ENCODE measurements at regions not wholly inside any gene's neighbourhood (a gene's known extent, or its start where the extent isn't known, plus 50 kb on each side); places are given as distances from the start of the nearest gene placed in this dataset.
A peak's percentile ranks its signal among the peaks of the same experiment; 100 is the strongest.

DNA sequence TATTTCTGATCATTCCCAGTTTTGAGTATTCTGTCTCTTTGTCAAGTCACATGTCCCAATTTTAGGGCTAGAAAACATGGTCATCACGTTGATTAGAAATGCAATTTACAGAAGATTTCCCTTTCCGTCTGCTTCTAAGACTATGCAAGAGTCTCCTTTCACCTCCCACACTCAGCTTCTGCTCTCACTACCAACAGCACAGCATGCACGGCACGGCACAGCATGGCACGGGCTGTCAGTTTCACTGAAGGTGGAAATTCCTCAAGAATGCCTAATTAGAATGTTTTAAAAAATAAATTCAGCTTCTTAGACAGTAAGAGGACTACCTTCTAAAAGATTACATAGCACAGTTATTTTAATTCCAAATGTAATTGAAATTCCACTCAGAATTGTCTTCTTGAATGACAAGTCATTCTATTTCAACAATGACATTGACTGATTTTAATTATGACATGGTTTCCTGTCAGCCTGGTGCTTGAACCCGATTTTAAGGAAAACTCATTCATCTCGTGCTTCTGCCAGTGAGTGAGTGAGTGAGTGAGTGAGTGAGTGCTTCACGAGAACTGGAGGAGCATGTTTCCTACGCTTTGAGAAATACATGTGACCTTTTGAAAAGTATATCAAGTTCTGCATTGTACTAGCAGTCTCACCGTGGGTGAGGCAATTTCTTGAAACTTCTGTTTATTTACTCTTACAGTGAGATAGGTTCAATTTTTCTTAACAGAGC is 124.8 kb upstream of the SORBS2 start:
- no peak for DNase-seq (ENCODE audit: low spot score)
- no peak overlapping the region for H3K27ac ChIP-seq
- ChIA-PET CTCF (interaction anchor here (0.5 kb wide), 1 partner anchor 24 kb away, joined by 3 read pairs; no protein-coding TSS in a partner anchor), POLR2A (ENCODE audit: low non-redundant PET) (no interaction called here)
- no peak for TF ChIP-seq CTCF (conservative IDR thresholded peaks at IDR 0.05; ENCODE audit: low read depth)

- no peak for TF ChIP-seq CTCF (conservative IDR thresholded peaks at IDR 0.05; ENCODE audit: low read depth)
- DNase-seq (ENCODE audit: low spot score), result no peak
- ChIA-PET POLR2A (ENCODE audit: low non-redundant PET) (no interaction called here), CTCF (no interaction called here)
- no peak overlapping the region for H3K27ac ChIP-seq
These were observed 126.7 kb upstream of the SORBS2 start for GRCh38 chr4:185938654-185939053.

DNA sequence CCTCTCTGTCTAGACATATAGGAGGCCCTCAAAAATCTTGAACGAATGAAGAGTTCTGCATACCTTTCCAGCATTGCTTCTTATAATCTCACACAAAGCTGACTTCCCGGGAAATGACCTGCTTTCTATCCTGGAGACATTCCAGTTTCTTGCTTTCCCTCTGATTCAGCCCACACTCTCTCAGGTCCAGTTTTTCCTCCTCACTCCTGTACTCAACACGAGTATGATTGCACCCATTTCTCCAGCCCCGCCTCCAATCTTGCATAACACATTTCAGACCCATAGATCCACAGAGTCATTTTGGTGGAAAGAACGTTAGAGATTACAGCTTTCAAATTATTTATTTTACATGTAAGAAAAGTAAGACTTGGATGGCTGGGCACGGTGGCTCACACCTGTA is 127.5 kb upstream of the TLR3 start:
- TF ChIP-seq CTCF (conservative IDR thresholded peaks at IDR 0.05; ENCODE audit: low read depth), result no peak
- no peak for DNase-seq (ENCODE audit: low spot score)
- H3K27ac ChIP-seq, result no peak overlapping the region
- ChIA-PET CTCF (no interaction called here), POLR2A (ENCODE audit: low non-redundant PET) (no interaction called here)

GRCh38 chr4:185945252-185945651 is 123.7 kb upstream of the TLR3 start:
- no peak for DNase-seq (ENCODE audit: low spot score)
- no peak for TF ChIP-seq CTCF (conservative IDR thresholded peaks at IDR 0.05; ENCODE audit: low read depth)
- H3K27ac ChIP-seq, result no peak overlapping the region
- POLR2A ChIA-PET (ENCODE audit: low non-redundant PET), result no interaction called here
- CTCF ChIA-PET, result no interaction called here

GRCh38 chr4:185945906-185946305 is 123.0 kb upstream of the TLR3 start:
- CTCF ChIA-PET, result no interaction called here
- DNase-seq (ENCODE audit: low spot score), result no peak

DNA sequence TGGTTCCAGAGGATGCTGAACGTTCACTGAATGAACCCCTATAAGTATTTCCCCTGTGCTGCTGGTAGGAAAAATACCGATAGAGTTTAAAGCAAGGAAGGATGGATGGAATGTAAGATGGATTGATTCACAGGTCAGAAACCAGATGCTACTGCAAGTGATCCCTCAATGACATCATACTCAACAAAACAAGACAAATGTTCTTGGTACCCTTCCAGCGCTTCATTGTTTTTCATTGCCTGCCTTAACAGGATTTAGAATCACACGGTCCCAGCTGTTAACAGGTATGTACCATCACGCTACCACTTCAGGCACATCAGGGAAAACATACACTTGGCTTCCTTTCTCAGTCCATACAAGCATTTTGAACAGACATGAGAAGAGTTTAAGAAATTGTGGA is 118.1 kb upstream of the TLR3 start:
- H3K27ac ChIP-seq, result peak overlapping the region; percentile 50
- ChIA-PET CTCF (interaction anchor here (0.5 kb wide), 1 partner anchor 142 kb away, joined by 3 read pairs; no protein-coding TSS in a partner anchor), POLR2A (ENCODE audit: low non-redundant PET) (no interaction called here)
- no peak for TF ChIP-seq CTCF (conservative IDR thresholded peaks at IDR 0.05; ENCODE audit: low read depth)
- no peak for DNase-seq (ENCODE audit: low spot score)

More at GRCh38 chr4:185945906-185946305, 123.0 kb upstream of the TLR3 start:
- POLR2A ChIA-PET (ENCODE audit: low non-redundant PET), result no interaction called here
- no peak for TF ChIP-seq CTCF (conservative IDR thresholded peaks at IDR 0.05; ENCODE audit: low read depth)
- H3K27ac ChIP-seq, result no peak overlapping the region

Measured in RWPE1 (cell line).